ENCODE measurements at regions not wholly inside any gene's neighbourhood (a gene's known extent, or its start where the extent isn't known, plus 50 kb on each side); places are given as distances from the start of the nearest gene placed in this dataset.

GRCh38 chr13:82062772-82063171 is 1721.8 kb upstream of the SPRY2 start:
- no peak for DNase-seq (ENCODE audit: low spot score)
- TF ChIP-seq RAD21 (IDR thresholded peaks at IDR 0.05) = no peak
- TF ChIP-seq HNF4A (conservative IDR thresholded peaks at IDR 0.05) = no peak
- no peak for TF ChIP-seq HNF4G (IDR thresholded peaks at IDR 0.05)
- TF ChIP-seq CTCF (IDR thresholded peaks at IDR 0.05; ENCODE audit: low read depth, low read length, missing input control) = no peak
- no peak for TF ChIP-seq JUND (IDR thresholded peaks at IDR 0.05)
- no peak for TF ChIP-seq GABPA (IDR thresholded peaks at IDR 0.05 in 1 of 2, conservative IDR thresholded peaks at IDR 0.05 in 1 of 2)
- TF ChIP-seq RXRA (IDR thresholded peaks at IDR 0.05) = no peak
- no peak for TF ChIP-seq REST (IDR thresholded peaks at IDR 0.05)
- TF ChIP-seq EGR1 (IDR thresholded peaks at IDR 0.05; ENCODE audit: low read depth in 2 of 2) = no peak
- TF ChIP-seq TAF1 (conservative IDR thresholded peaks at IDR 0.05) = no peak
- WGBS = 55% methylated on average over 4 of the region's 4 CpGs
- Histone ChIP-seq H3K9ac (ENCODE audit: low read depth in 1 of 2, low read length in 2 of 2) (no peak overlapping the region), H3K4me1 (ENCODE audit: control insufficient read depth in 4 of 4, insufficient read depth in 4 of 4, low read length in 3 of 4) (no peaks in the 10 kb centered on the region), H3K36me3 (ENCODE audit: control insufficient read depth in 4 of 4, insufficient read depth in 3 of 4, low read depth in 1 of 4, low read length in 3 of 4) (no peaks in the 10 kb centered on the region), H3K4me3 (ENCODE audit: low read depth in 1 of 3, low read length in 3 of 3) (no peak overlapping the region), H3K9me3 (ENCODE audit: control insufficient read depth in 4 of 4, low read length in 3 of 4) (no peaks in the 10 kb centered on the region), H3K27me3 (ENCODE audit: control insufficient read depth in 4 of 4, insufficient read depth in 4 of 4, low read length in 3 of 4) (no peaks in the 10 kb centered on the region), H3K27ac (ENCODE audit: low read depth in 1 of 2, low read length in 2 of 2) (no peak overlapping the region)

- 59% methylated on average over 2 of the region's 2 CpGs for WGBS
- TF ChIP-seq RXRA (IDR thresholded peaks at IDR 0.05) (no peak), MAX (IDR thresholded peaks at IDR 0.05) (no peak), REST (IDR thresholded peaks at IDR 0.05) (no peak), HNF4A (conservative IDR thresholded peaks at IDR 0.05) (no peak), CTCF (IDR thresholded peaks at IDR 0.05; ENCODE audit: low read depth, low read length, missing input control) (no peak), FOXA1 (IDR thresholded peaks at IDR 0.05) (no peak), YY1 (IDR thresholded peaks at IDR 0.05) (no peak), ATF3 (IDR thresholded peaks at IDR 0.05) (no peak), SP1 (IDR thresholded peaks at IDR 0.05) (no peak), NR2F2 (IDR thresholded peaks at IDR 0.05) (no peak), GABPA (IDR thresholded peaks at IDR 0.05 in 1 of 2, conservative IDR thresholded peaks at IDR 0.05 in 1 of 2) (no peak), JUND (IDR thresholded peaks at IDR 0.05) (no peak), TAF1 (conservative IDR thresholded peaks at IDR 0.05) (no peak), HNF4G (IDR thresholded peaks at IDR 0.05) (no peak), RAD21 (IDR thresholded peaks at IDR 0.05) (no peak), ZBTB33 (IDR thresholded peaks at IDR 0.05) (no peak), EGR1 (IDR thresholded peaks at IDR 0.05; ENCODE audit: low read depth in 2 of 2) (no peak), FOXA2 (IDR thresholded peaks at IDR 0.05) (no peak)
- Histone ChIP-seq H3K9ac (ENCODE audit: low read depth in 1 of 2, low read length in 2 of 2) (no peak overlapping the region), H3K9me3 (ENCODE audit: control insufficient read depth in 4 of 4, low read length in 3 of 4) (no peaks in the 10 kb centered on the region), H3K4me1 (ENCODE audit: control insufficient read depth in 4 of 4, insufficient read depth in 4 of 4, low read length in 3 of 4) (no peaks in the 10 kb centered on the region), H3K27ac (ENCODE audit: low read depth in 1 of 2, low read length in 2 of 2) (no peak overlapping the region), H3K27me3 (ENCODE audit: control insufficient read depth in 4 of 4, insufficient read depth in 4 of 4, low read length in 3 of 4) (no peaks in the 10 kb centered on the region), H3K36me3 (ENCODE audit: control insufficient read depth in 4 of 4, insufficient read depth in 3 of 4, low read depth in 1 of 4, low read length in 3 of 4) (no peaks in the 10 kb centered on the region), H3K4me3 (ENCODE audit: low read depth in 1 of 3, low read length in 3 of 3) (no peak overlapping the region)
- DNase-seq (ENCODE audit: low spot score) = no peak
These were observed 1717.4 kb upstream of the SPRY2 start for GRCh38 chr13:82058364-82058763.
